ENCODE measurements at regions not wholly inside any gene's neighbourhood (a gene's known extent, or its start where the extent isn't known, plus 50 kb on each side); places are given as distances from the start of the nearest gene placed in this dataset.
"Not testable (repeated sequence)": the region's sequence is repeated elsewhere in the genome, so short reads cannot be mapped to it uniquely, and the experiment has no call there.

DNA sequence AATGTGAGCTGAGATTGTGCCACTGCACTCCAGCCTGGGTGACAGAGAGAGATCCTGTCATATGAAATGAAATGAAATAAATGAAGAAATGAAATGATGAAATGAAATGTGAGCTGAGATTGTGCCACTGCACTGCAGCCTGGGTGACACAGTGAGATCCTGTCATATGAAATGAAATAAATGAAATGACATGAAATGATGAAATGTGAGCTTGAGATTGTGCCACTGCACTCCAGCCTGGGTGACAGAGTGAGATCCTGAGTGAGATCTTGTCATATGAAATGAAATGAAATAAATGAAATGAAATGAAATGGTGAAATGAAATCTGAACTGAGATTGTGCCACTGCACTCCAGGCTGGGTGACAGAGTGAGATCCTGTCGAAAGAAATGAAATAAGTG lies 58.2 kb upstream of the FAN1 start:
- DNase-seq (ENCODE audit: low spot score); H3K4me1 ChIP-seq (ENCODE audit: insufficient read depth, low read length, poor library complexity, severe bottlenecking); CTCF ChIA-PET; BruUV-seq (replicated peaks); H3K36me3 ChIP-seq (ENCODE audit: insufficient read depth, low read length, poor library complexity, severe bottlenecking); H3K9me3 ChIP-seq (ENCODE audit: low read depth, low read length, poor library complexity, severe bottlenecking); H3K4me3 ChIP-seq (ENCODE audit: low read depth, low read length, poor library complexity, severe bottlenecking); intact Hi-C loops (cut with micrococcal nuclease; ENCODE audit: unreplicated experiment); H3K27me3 ChIP-seq (replicated peaks; ENCODE audit: insufficient read depth, low read depth, low read length, poor library complexity): not testable (repeated sequence)
- POLR2A ChIA-PET (ENCODE audit: low non-redundant PET) = interaction anchor here (0.9 kb wide), 1 partner anchor 608 kb away, joined by 6 read pairs; no protein-coding TSS in a partner anchor
- peak overlapping the region; percentile 12 for H3K27ac ChIP-seq (ENCODE audit: low read depth, low read length, poor library complexity, severe bottlenecking)

Measured in A673 (cell line).